B cell (primary cell): ENCODE measurements at regions not wholly inside any gene's neighbourhood (a gene's known extent, or its start where the extent isn't known, plus 50 kb on each side); places are given as distances from the start of the nearest gene placed in this dataset.

ENCODE experiments used
- ATAC-seq: fragments of 200-7000 bp; cut with Tn5 transposase; one replicate; pipeline ENCODE4 v1.10.0; 2021; ENCODE audit warnings: low read depth, mild to moderate bottlenecking, moderate number of reproducible peaks, moderate library complexity
- CTCF ChIA-PET: fragments of 350-600 bp; sonication (Branson Sonifier 250); formaldehyde crosslinking; loops from one replicate; lab custom pipeline; 2021; ENCODE audit warnings: antibody characterized with exemption, inconsistent platforms; lab: Charles Lee
- POLR2A ChIA-PET: fragments of 350-600 bp; sonication (Branson Sonifier 250); formaldehyde crosslinking; loops from one replicate; lab custom pipeline; 2021; ENCODE audit warnings: antibody characterized with exemption; lab: Charles Lee
- DNase-seq: peaks from one replicate; pipeline ENCODE4 v3.0.0; 2013
- H2AFZ ChIP-seq: 2 replicates; pipeline ENCODE4 v1.6.1; 2012; ENCODE audit warnings: mild to moderate bottlenecking, low read depth, low read length; ENCODE audit not compliant: insufficient read depth, poor library complexity, severe bottlenecking
- H3K27ac ChIP-seq, 2 donors: 1 replicate in 1 of 2; 2 replicates in 1 of 2; pipeline ENCODE4 v1.5.1; 2012 to 2013; ENCODE audit warnings: low read length in 2 of 2, mild to moderate bottlenecking in 2 of 2, moderate library complexity in 1 of 2
- H3K27me3 ChIP-seq, 4 experiments: fragments of 200-600 bp in 1 of 4; sonication (generic) in 1 of 4; replicated peaks in 1 of 4; 1 replicate in 2 of 4; 2 replicates in 2 of 4; pipeline versions ENCODE4 v1.6.1 to v1.7.0; 2013 to 2016; ENCODE audit warnings: low read length in 3 of 4, mild to moderate bottlenecking in 2 of 4, mixed read lengths in 1 of 4, moderate library complexity in 1 of 4; ENCODE audit not compliant: insufficient read depth in 4 of 4, control insufficient read depth in 3 of 4; ENCODE audit errors: control extremely low read depth in 1 of 4
- H3K36me3 ChIP-seq, 2 experiments: replicated peaks in 1 of 2; 1 replicate in 1 of 2; 2 replicates in 1 of 2; pipeline versions ENCODE4 v1.6.1 to v1.7.1; 2013; ENCODE audit warnings: low read length in 1 of 2; ENCODE audit not compliant: insufficient read depth in 2 of 2, control insufficient read depth in 1 of 2; ENCODE audit errors: control extremely low read depth in 1 of 2, extremely low read depth in 1 of 2
- H3K4me1 ChIP-seq, 2 donors: fragments of 200-600 bp in 1 of 2; sonication (generic) in 1 of 2; 1 replicate in 1 of 2; 2 replicates in 1 of 2; pipeline versions ENCODE4 v1.5.1 to v1.6.1; 2013 to 2017; ENCODE audit warnings: low read length in 2 of 2; ENCODE audit not compliant: control insufficient read depth in 2 of 2, insufficient read depth in 2 of 2
- H3K4me2 ChIP-seq: replicated peaks from 2 replicates; pipeline ENCODE3; 2012; ENCODE audit warnings: mild to moderate bottlenecking, low read depth, low read length; ENCODE audit not compliant: poor library complexity, severe bottlenecking
- H3K4me3 ChIP-seq, 5 experiments: fragments of 200-600 bp in 1 of 5; sonication (generic) in 1 of 5; 1 replicate in 3 of 5; 2 replicates in 2 of 5; pipeline versions ENCODE4 v1.5.1 to v1.7.0; 2011 to 2016; ENCODE audit warnings: low read length in 4 of 5, mild to moderate bottlenecking in 4 of 5, low read depth in 2 of 5, control low read depth in 1 of 5, moderate library complexity in 1 of 5; ENCODE audit not compliant: insufficient read depth in 1 of 5; ENCODE audit errors: control extremely low read depth in 1 of 5, extremely low read depth in 1 of 5
- H3K79me2 ChIP-seq: fragments of 200-600 bp; sonication (generic); one replicate; pipeline ENCODE4 v1.6.0; 2016; ENCODE audit warnings: low read length; ENCODE audit not compliant: control insufficient read depth, insufficient read depth
- H3K9ac ChIP-seq: fragments of 200-600 bp; sonication (generic); 2 replicates; pipeline ENCODE4 v1.6.1; 2017; ENCODE audit warnings: mild to moderate bottlenecking, low read length, moderate library complexity
- H3K9me3 ChIP-seq, 3 donors: one replicate each; pipeline versions ENCODE4 v1.6.1 to v1.7.1; 2013; ENCODE audit warnings: low read length in 2 of 3; ENCODE audit not compliant: control insufficient read depth in 2 of 3, insufficient read depth in 1 of 3; ENCODE audit errors: control extremely low read depth in 1 of 3
- H4K20me1 ChIP-seq: 2 replicates; pipeline ENCODE4 v1.6.0; 2012; ENCODE audit warnings: mild to moderate bottlenecking, low read length; ENCODE audit not compliant: insufficient read depth, control insufficient read depth, poor library complexity, severe bottlenecking
- H3K27ac Mint-ChIP-seq: one replicate; pipeline ENCODE4 v1.8.0; 2021; ENCODE audit warnings: mixed read lengths
- H3K27me3 Mint-ChIP-seq: one replicate; pipeline ENCODE4 v1.8.0; 2021; ENCODE audit warnings: mixed read lengths
- H3K4me1 Mint-ChIP-seq: one replicate; pipeline ENCODE4 v1.8.0; 2021; ENCODE audit warnings: mixed read lengths
- H3K4me3 Mint-ChIP-seq: one replicate; pipeline ENCODE4 v1.8.0; 2021; ENCODE audit warnings: mixed read lengths
- H3K9me3 Mint-ChIP-seq: one replicate; pipeline ENCODE4 v1.8.0; 2022; ENCODE audit warnings: mixed read lengths; ENCODE audit not compliant: insufficient read depth
- EZH2 ChIP-seq: IDR thresholded peaks from 2 replicates; pipeline ENCODE4 v1.6.1; 2012; ENCODE audit warnings: borderline replicate concordance, low read depth, mild to moderate bottlenecking, moderate library complexity, low read length; ENCODE audit not compliant: insufficient read depth, poor library complexity, severe bottlenecking
- WGBS: methylation state at CpG from one replicate; pipeline ENCODE4 v1.1.5; 2013; ENCODE audit warnings: missing lambda C conversion rate; ENCODE audit not compliant: insufficient coverage; 5-methylcytosine and 5-hydroxymethylcytosine counted together
- intact Hi-C: fragments of 100-400 bp; cut with micrococcal nuclease; formaldehyde crosslinking; loops from one replicate; pipeline ENCODE4 v1.10.0; 2022
- TF ChIP-seq, protein P1 (sequence below): fragments of 200-600 bp; IDR thresholded peaks from one replicate; pipeline ENCODE4 v1.8.0; 2022; ENCODE audit warnings: antibody characterized with exemption, mild to moderate bottlenecking

DNA sequence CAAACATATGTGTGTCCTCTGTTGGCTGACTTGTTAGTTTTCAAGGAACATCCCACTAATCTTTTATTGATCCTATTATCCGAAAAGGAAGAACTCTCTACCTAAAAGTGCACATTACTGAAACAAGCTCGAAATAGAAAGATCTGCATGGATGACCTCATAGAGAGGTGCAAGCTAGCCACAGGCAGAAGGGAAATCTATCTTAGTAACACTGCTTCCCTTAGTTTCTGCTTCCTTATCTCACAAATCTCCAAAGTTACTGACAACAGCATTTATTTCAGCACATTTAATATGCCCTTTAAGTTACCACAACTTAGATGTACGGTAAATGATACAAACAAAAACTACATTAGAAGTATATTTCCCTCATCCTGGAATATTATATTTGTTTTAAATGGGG is 285.1 kb upstream of the CCDC54 start:
- no peak overlapping the region for H3K27ac Mint-ChIP-seq
- Histone ChIP-seq H3K4me3 (no peak overlapping the region), H3K36me3 (no peaks in the 10 kb centered on the region), H2AFZ (no peak overlapping the region), H3K27ac (no peak overlapping the region), H3K9ac (no peak overlapping the region), H3K4me1 (no peaks in the 10 kb centered on the region), H3K79me2 (no peaks in the 10 kb centered on the region), H3K4me2 (no peak overlapping the region), H4K20me1 (no peaks in the 10 kb centered on the region), H3K9me3 (no peaks in the 10 kb centered on the region), H3K27me3 (peaks cover 0 to 3% (median 2%) of the 10 kb centered on the region in 4 experiments)
- H3K27me3 Mint-ChIP-seq = peaks cover 11% of the 10 kb centered on the region
- no peaks in the 10 kb centered on the region for H3K4me1 Mint-ChIP-seq
- H3K4me3 Mint-ChIP-seq = no peak overlapping the region
- ATAC-seq = no peak
- POLR2A ChIA-PET = no interaction called here
- TF ChIP-seq EZH2 = no peak
- TF ChIP-seq, protein P1, sequence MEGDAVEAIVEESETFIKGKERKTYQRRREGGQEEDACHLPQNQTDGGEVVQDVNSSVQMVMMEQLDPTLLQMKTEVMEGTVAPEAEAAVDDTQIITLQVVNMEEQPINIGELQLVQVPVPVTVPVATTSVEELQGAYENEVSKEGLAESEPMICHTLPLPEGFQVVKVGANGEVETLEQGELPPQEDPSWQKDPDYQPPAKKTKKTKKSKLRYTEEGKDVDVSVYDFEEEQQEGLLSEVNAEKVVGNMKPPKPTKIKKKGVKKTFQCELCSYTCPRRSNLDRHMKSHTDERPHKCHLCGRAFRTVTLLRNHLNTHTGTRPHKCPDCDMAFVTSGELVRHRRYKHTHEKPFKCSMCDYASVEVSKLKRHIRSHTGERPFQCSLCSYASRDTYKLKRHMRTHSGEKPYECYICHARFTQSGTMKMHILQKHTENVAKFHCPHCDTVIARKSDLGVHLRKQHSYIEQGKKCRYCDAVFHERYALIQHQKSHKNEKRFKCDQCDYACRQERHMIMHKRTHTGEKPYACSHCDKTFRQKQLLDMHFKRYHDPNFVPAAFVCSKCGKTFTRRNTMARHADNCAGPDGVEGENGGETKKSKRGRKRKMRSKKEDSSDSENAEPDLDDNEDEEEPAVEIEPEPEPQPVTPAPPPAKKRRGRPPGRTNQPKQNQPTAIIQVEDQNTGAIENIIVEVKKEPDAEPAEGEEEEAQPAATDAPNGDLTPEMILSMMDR = no peak
- H3K9me3 Mint-ChIP-seq = no peaks in the 10 kb centered on the region
- CTCF ChIA-PET = interaction anchor here (1.0 kb wide), 1 partner anchor 17 kb away, joined by 3 read pairs; no protein-coding TSS in a partner anchor
- DNase-seq = no peak
- intact Hi-C loops = no loop called here
- 36% methylated on average over 2 of the region's 3 CpGs for WGBS

DNA sequence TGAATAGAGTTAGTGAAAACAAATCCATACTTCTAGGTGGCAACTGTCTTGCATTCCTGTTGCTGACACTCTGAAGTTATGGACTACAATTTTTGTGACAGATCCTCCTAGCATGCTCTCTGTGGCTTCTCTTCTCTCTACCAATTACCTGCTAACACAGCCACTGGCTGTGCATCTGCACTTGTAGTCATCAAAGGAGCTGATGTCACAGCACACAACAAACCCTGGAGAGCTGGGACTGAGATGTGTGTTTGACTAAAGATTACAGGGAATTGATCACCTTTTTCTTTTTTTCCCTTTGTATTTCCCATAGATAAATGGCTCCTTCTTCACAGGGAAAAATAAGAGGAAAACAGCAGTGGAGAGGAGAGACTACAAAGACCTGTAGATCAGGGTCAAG is 278.4 kb upstream of the CCDC54 start:
- peaks cover 0 to 2% (median 0%) of the 10 kb centered on the region in 4 experiments for H3K27me3 ChIP-seq
- no peaks in the 10 kb centered on the region for H3K4me1 ChIP-seq
- Mint-ChIP-seq H3K4me3 (no peak overlapping the region), H3K27me3 (peaks cover 2% of the 10 kb centered on the region), H3K4me1 (no peaks in the 10 kb centered on the region), H3K9me3 (no peaks in the 10 kb centered on the region), H3K27ac (no peak overlapping the region)
- ChIA-PET POLR2A (no interaction called here), CTCF (no interaction called here)
- no peak overlapping the region for H3K4me3 ChIP-seq
- H3K36me3 ChIP-seq = no peaks in the 10 kb centered on the region
- H2AFZ ChIP-seq = no peak overlapping the region
- H3K4me2 ChIP-seq = no peak overlapping the region
- no peaks in the 10 kb centered on the region for H3K9me3 ChIP-seq
- H3K27ac ChIP-seq = no peak overlapping the region
- intact Hi-C loops = no loop called here
- no peak overlapping the region for H3K9ac ChIP-seq
- H3K79me2 ChIP-seq = no peaks in the 10 kb centered on the region
- no peak for TF ChIP-seq EZH2
- TF ChIP-seq, protein P1 = no peak
- no peak for ATAC-seq
- DNase-seq = no peak
- no peaks in the 10 kb centered on the region for H4K20me1 ChIP-seq
